ENCODE measurements at regions not wholly inside any gene's neighbourhood (a gene's known extent, or its start where the extent isn't known, plus 50 kb on each side); places are given as distances from the start of the nearest gene placed in this dataset.
"Not testable (repeated sequence)": the region's sequence is repeated elsewhere in the genome, so short reads cannot be mapped to it uniquely, and the experiment has no call there.

- no peak for DNase-seq (ENCODE audit: low spot score)
Observed at GRCh38 chr10:6694447-6695140, 114.5 kb upstream of the PRKCQ start.

GRCh38 chr10:6692856-6693255 lies 112.8 kb upstream of the PRKCQ start:
- DNase-seq (ENCODE audit: low spot score), result no peak

- DNase-seq (ENCODE audit: low spot score), result no peak
Observed at GRCh38 chr10:6692103-6692502, 112.0 kb upstream of the PRKCQ start.

GRCh38 chr10:6689036-6689435 lies 109.0 kb upstream of the PRKCQ start:
- DNase-seq (ENCODE audit: low spot score), result no peak

GRCh38 chr10:6680735-6681134 lies 100.7 kb upstream of the PRKCQ start:
- DNase-seq (ENCODE audit: low spot score), result no peak

- DNase-seq (ENCODE audit: low spot score), result no peak
Observed at GRCh38 chr10:6678956-6679355, 98.9 kb upstream of the PRKCQ start.

GRCh38 chr10:6678211-6678803 lies 98.2 kb upstream of the PRKCQ start:
- DNase-seq (ENCODE audit: low spot score), result peak; percentile 63

GRCh38 chr10:6677129-6677528 lies 97.1 kb upstream of the PRKCQ start:
- not testable (repeated sequence) for DNase-seq (ENCODE audit: low spot score)

GRCh38 chr10:6674291-6674690 lies 94.2 kb upstream of the PRKCQ start:
- no peak for DNase-seq (ENCODE audit: low spot score)

GRCh38 chr10:6671976-6672375 lies 91.9 kb upstream of the PRKCQ start:
- DNase-seq (ENCODE audit: low spot score), result no peak

GRCh38 chr10:6669269-6669859 lies 89.3 kb upstream of the PRKCQ start:
- peak; percentile 47 for DNase-seq (ENCODE audit: low spot score)

GRCh38 chr10:6667679-6668270 lies 87.7 kb upstream of the PRKCQ start:
- DNase-seq (ENCODE audit: low spot score), result peak; percentile 57

- DNase-seq (ENCODE audit: low spot score), result no peak
Observed at GRCh38 chr10:6667150-6667549, 87.1 kb upstream of the PRKCQ start.

GRCh38 chr10:6665847-6666246 lies 85.8 kb upstream of the PRKCQ start:
- no peak for DNase-seq (ENCODE audit: low spot score)

GRCh38 chr10:6660460-6660859 lies 80.4 kb upstream of the PRKCQ start:
- DNase-seq (ENCODE audit: low spot score), result no peak

- DNase-seq (ENCODE audit: low spot score), result no peak
Observed at GRCh38 chr10:6659451-6659850, 79.4 kb upstream of the PRKCQ start.

GRCh38 chr10:6657669-6658068 lies 77.6 kb upstream of the PRKCQ start:
- DNase-seq (ENCODE audit: low spot score), result no peak

- no peak for DNase-seq (ENCODE audit: low spot score)
Observed at GRCh38 chr10:6657196-6657595, 77.1 kb upstream of the PRKCQ start.

- no peak for DNase-seq (ENCODE audit: low spot score)
Observed at GRCh38 chr10:6654571-6654970, 74.5 kb upstream of the PRKCQ start.

GRCh38 chr10:6650586-6650985 lies 70.5 kb upstream of the PRKCQ start:
- no peak for DNase-seq (ENCODE audit: low spot score)

- no peak for DNase-seq (ENCODE audit: low spot score)
Observed at GRCh38 chr10:6649903-6650302, 69.8 kb upstream of the PRKCQ start.

- DNase-seq (ENCODE audit: low spot score), result no peak
Observed at GRCh38 chr10:6648894-6649720, 69.0 kb upstream of the PRKCQ start.

Measured in D341Med (cell line).